ENCODE measurements at regions not wholly inside any gene's neighbourhood (a gene's known extent, or its start where the extent isn't known, plus 50 kb on each side); places are given as distances from the start of the nearest gene placed in this dataset.

DNA sequence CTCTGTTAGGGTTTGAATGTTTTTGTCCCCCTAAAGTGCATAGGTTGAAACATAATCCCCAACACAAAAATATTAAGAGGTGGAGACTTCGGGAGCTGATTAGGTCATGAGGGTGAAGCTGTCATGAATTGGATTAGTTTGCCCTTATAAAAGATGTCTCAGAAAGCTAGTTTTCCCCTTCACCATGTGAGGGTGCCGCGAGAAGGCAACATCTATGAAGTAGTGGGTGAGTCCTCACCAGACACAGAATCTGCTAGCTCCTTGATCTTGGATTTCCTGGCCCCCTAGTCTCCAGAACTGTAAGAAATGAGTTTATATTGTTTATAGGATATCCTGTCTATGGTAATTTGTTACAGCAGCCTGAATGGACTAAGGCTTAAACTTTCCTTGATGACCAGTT, 301.5 kb upstream of the ATP2B1 start:
- H3K27me3 ChIP-seq (replicated peaks in 1 of 2; ENCODE audit: control insufficient read depth in 2 of 2, insufficient read depth in 2 of 2, low read length in 1 of 2): no peaks in the 10 kb centered on the region
- intact Hi-C loops (cut with micrococcal nuclease; ENCODE audit: unreplicated experiment): loop anchor here (5.0 kb wide), 1 partner anchor 303 kb away; the partner anchor contains the start of gene ATP2B1
- H3K79me2 ChIP-seq (ENCODE audit: control insufficient read depth, insufficient read depth, low read length): no peaks in the 10 kb centered on the region
- SMC1A ChIA-PET (ENCODE audit: uncharacterized antibody, unreplicated experiment): interaction anchor here (0.6 to 1.9 kb wide), 10 partner anchors 9 to 822 kb away, joined by 3 to 9 read pairs (median 3); no protein-coding TSS in a partner anchor
- FAIRE-seq (no peak), ATAC-seq (no peak), DNase-seq (ENCODE audit: low read depth, low spot score) (no peak)
- H3K27ac ChIP-seq (ENCODE audit: control insufficient read depth, insufficient read depth): no peak overlapping the region
- no TSS peak for BruUV-seq (replicated peaks)
- TF ChIP-seq, protein P1, sequence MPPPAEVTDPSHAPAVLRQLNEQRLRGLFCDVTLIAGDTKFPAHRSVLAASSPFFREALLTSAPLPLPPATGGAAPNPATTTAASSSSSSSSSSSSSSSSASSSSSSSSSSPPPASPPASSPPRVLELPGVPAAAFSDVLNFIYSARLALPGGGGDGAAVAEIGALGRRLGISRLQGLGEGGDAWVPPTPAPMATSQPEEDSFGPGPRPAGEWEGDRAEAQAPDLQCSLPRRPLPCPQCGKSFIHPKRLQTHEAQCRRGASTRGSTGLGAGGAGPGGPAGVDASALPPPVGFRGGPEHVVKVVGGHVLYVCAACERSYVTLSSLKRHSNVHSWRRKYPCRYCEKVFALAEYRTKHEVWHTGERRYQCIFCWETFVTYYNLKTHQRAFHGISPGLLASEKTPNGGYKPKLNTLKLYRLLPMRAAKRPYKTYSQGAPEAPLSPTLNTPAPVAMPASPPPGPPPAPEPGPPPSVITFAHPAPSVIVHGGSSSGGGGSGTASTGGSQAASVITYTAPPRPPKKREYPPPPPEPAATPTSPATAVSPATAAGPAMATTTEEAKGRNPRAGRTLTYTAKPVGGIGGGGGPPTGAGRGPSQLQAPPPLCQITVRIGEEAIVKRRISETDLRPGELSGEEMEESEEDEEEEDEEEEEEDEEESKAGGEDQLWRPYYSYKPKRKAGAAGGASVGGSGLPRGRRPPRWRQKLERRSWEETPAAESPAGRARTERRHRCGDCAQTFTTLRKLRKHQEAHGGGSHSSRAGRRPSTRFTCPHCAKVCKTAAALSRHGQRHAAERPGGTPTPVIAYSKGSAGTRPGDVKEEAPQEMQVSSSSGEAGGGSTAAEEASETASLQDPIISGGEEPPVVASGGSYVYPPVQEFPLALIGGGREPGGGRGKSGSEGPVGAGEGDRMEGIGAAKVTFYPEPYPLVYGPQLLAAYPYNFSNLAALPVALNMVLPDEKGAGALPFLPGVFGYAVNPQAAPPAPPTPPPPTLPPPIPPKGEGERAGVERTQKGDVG (CRISPR knock-in tag; IDR thresholded peaks at IDR 0.05): no peak
- TF ChIP-seq, protein P2, sequence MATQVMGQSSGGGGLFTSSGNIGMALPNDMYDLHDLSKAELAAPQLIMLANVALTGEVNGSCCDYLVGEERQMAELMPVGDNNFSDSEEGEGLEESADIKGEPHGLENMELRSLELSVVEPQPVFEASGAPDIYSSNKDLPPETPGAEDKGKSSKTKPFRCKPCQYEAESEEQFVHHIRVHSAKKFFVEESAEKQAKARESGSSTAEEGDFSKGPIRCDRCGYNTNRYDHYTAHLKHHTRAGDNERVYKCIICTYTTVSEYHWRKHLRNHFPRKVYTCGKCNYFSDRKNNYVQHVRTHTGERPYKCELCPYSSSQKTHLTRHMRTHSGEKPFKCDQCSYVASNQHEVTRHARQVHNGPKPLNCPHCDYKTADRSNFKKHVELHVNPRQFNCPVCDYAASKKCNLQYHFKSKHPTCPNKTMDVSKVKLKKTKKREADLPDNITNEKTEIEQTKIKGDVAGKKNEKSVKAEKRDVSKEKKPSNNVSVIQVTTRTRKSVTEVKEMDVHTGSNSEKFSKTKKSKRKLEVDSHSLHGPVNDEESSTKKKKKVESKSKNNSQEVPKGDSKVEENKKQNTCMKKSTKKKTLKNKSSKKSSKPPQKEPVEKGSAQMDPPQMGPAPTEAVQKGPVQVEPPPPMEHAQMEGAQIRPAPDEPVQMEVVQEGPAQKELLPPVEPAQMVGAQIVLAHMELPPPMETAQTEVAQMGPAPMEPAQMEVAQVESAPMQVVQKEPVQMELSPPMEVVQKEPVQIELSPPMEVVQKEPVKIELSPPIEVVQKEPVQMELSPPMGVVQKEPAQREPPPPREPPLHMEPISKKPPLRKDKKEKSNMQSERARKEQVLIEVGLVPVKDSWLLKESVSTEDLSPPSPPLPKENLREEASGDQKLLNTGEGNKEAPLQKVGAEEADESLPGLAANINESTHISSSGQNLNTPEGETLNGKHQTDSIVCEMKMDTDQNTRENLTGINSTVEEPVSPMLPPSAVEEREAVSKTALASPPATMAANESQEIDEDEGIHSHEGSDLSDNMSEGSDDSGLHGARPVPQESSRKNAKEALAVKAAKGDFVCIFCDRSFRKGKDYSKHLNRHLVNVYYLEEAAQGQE (IDR thresholded peaks at IDR 0.05; ENCODE audit: low read depth, low read length): no peak
- WGBS (ENCODE audit: insufficient coverage, insufficient replicate concordance, low lambda C conversion rate, missing lambda C conversion rate): 84% methylated on average over 3 of the region's 3 CpGs
- H3K4me1 ChIP-seq (ENCODE audit: control insufficient read depth, insufficient read depth, low read length): no peaks in the 10 kb centered on the region
- H3K4me2 ChIP-seq (ENCODE audit: control insufficient read depth, insufficient read depth): no peak overlapping the region
- POLR2A ChIA-PET: no interaction called here
- RAD21 ChIA-PET (ENCODE audit: unreplicated experiment): interaction anchor here (1.0 kb wide), 1 partner anchor 128 kb away, joined by 3 read pairs; no protein-coding TSS in a partner anchor
- no peaks in the 10 kb centered on the region for H4K20me1 ChIP-seq (ENCODE audit: control insufficient read depth, insufficient read depth)
- no peak overlapping the region for H3K9ac ChIP-seq (ENCODE audit: control insufficient read depth, insufficient read depth, low read length)
- no peaks in the 10 kb centered on the region for H3K36me3 ChIP-seq (ENCODE audit: control insufficient read depth in 2 of 2, insufficient read depth in 2 of 2, low read length in 1 of 2)
- H3K4me3 ChIP-seq: no peak overlapping the region
- in situ Hi-C loops (cut with MboI): no loop called here
- no peak overlapping the region for H2AFZ ChIP-seq (ENCODE audit: control insufficient read depth, low read depth, low read length)
- H3K9me3 ChIP-seq (replicated peaks; ENCODE audit: control insufficient read depth, insufficient read depth, low read length): no peaks in the 10 kb centered on the region
- CTCF ChIA-PET: interaction anchor here (0.9 to 2.0 kb wide), 5 partner anchors 11 to 466 kb away, joined by 3 to 10 read pairs (median 3); no protein-coding TSS in a partner anchor

All from GM12878 (cell line).